GM18873 (cell line): ENCODE measurements at regions not wholly inside any gene's neighbourhood (a gene's known extent, or its start where the extent isn't known, plus 50 kb on each side); places are given as distances from the start of the nearest gene placed in this dataset.
"Not testable (repeated sequence)": the region's sequence is repeated elsewhere in the genome, so short reads cannot be mapped to it uniquely, and the experiment has no call there.

Experiments
- ATAC-seq: cut with Tn5 transposase; IDR thresholded peaks from one replicate; pipeline ENCODE4 v1.9.1; 2021; ENCODE audit warnings: mild to moderate bottlenecking, moderate library complexity, moderate number of reproducible peaks; ENCODE audit not compliant: unreplicated experiment, low FRiP score

DNA sequence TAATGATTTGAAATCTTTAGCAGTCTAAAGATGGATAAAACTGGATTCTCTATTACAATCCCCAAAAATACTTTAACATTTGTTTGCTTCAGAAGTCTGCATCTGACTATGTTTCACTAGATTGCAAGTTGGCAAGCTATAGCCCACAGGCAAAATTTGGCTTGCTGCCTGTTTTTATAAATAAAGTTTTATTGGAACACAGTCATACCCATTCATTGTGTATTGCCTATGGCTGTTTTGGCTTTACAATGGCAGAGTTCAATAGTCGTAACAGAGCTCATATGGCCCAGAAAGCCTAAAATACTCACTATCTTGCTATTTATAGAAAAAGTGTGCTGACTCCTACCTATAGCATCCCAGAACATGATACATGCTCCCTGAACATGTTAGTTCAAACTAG lies 89.0 kb upstream of the GPR141 start:
- no peak for ATAC-seq

DNA sequence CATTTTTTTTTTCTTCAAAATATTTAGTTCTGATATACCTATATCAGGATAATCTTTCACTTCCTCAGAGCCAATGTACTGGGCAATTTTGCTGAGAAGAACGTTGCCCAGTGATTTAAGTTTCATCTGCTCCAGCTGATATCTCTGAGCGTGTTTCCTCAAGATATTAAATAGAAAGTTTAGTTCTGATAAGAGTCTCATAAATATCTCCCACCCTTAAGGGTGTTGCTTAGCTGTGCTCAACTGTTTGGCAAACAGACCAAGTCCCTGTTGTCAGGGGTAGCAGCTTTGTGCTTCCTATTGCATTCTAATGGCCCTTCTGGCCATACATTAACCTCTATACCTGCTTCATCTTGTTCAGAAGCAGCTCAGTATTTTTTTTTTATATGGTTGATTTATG lies 84.7 kb upstream of the GPR141 start:
- ATAC-seq: no peak

- no peak for ATAC-seq
Measured at GRCh38 chr7:37601321-37601720, 82.2 kb upstream of the GPR141 start.

DNA sequence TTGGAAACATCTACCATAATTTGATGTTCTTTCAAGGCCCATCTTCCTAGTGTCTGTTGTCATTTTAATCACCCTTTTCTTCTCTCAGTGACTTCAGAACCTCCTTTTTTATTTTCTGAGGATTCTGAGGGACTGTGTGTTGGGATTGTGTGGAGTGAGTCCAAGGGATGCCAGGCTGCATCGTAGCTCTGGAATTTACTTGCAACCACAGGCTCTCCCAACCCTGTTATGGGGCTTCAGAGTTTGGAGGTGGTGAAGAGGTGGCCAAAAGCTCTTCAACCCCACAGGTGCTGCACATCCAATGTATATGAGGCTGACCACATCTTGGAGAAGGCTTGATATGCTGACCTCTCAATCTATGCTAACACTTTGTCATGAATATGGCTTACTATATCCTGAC lies 79.5 kb upstream of the GPR141 start:
- ATAC-seq: no peak

DNA sequence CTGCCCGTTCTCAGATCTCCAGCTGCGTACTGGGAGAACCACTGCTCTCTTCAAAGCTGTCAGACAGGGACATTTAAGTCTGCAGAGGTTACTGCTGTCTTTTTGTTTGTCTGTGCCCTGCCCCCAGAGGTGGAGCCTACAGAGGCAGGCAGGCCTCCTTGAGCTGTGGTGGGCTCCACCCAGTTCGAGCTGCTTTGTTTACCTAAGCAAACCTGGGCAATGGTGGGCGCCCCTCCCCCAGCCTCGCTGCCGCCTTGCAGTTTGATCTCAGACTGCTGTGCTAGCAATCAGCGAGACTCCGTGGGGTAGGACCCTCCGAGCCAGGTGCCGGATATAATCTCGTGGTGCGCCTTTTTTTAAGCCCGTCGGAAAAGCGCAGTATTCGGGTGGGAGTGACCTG lies 66.2 kb upstream of the GPR141 start:
- ATAC-seq: not testable (repeated sequence)

DNA sequence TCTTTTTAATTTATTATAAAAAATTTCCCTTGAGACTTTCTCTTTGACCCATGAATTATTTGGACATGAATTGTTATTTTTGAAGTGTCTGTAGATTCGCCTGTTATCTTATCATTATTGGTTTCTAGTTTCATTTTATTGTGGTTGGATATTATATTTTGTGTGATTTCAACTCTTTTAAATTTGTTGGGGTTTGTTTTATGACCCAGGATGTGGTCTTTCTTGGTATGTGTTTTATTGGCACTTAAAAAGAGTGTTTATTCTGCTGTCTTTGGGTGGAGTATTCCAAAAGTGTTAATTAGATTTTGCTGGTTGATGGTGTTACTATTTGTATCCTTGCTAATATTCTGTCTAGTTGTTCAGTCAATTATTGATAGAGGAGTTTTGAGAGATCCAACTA lies 50.5 kb upstream of the GPR141 start:
- ATAC-seq: no peak
